Gastroesophageal sphincter (tissue), 4 donors: ENCODE measurements at regions not wholly inside any gene's neighbourhood (a gene's known extent, or its start where the extent isn't known, plus 50 kb on each side); places are given as distances from the start of the nearest gene placed in this dataset.

ENCODE experiments used
- ATAC-seq: fragments of 150-250 bp; one replicate; pipeline ENCODE4 v1.9.1; 2016; ENCODE audit warnings: mild to moderate bottlenecking, moderate library complexity
- H3K27ac ChIP-seq, 4 donors: fragments of 200-600 bp; sonication (generic) in 3 of 4; 1 replicate in 3 of 4; 2 replicates in 1 of 4; pipeline ENCODE4 v1.5.1; 2016 to 2019
- H3K27me3 ChIP-seq: fragments of 200-600 bp; sonication (generic); one replicate; pipeline ENCODE4 v1.5.1; 2019
- H3K36me3 ChIP-seq, 2 donors: fragments of 200-600 bp; sonication (generic); one replicate each; pipeline ENCODE4 v1.5.1; 2019; ENCODE audit warnings: control low read depth in 1 of 2
- H3K4me1 ChIP-seq, 3 donors: fragments of 200-600 bp; sonication (generic); 1 replicate in 2 of 3; 2 replicates in 1 of 3; pipeline ENCODE4 v1.5.1; 2016 to 2019; ENCODE audit warnings: control low read depth in 2 of 3
- H3K4me3 ChIP-seq, 2 donors: fragments of 200-600 bp; sonication (generic); one replicate each; pipeline ENCODE4 v1.5.1; 2019; ENCODE audit warnings: mild to moderate bottlenecking in 1 of 2, moderate library complexity in 1 of 2
- H3K9me3 ChIP-seq, 3 donors: fragments of 200-600 bp; sonication (generic); one replicate each; pipeline ENCODE4 v1.5.1; 2017 to 2019; ENCODE audit warnings: control low read depth in 2 of 3
- EP300 ChIP-seq: sonication (generic); formaldehyde crosslinking; IDR thresholded peaks from one replicate; pipeline ENCODE4 v1.6.1; 2017; ENCODE audit warnings: antibody characterized with exemption, mild to moderate bottlenecking
- POLR2A ChIP-seq, 2 donors: fragments of 450-650 bp; IDR thresholded peaks; one replicate each; pipeline ENCODE4 v1.6.1; 2017; ENCODE audit warnings: antibody characterized with exemption in 2 of 2, mild to moderate bottlenecking in 2 of 2, moderate library complexity in 1 of 2
- POLR2AphosphoS5 ChIP-seq: sonication (generic); formaldehyde crosslinking; IDR thresholded peaks from one replicate; pipeline ENCODE4 v1.6.1; 2017; ENCODE audit warnings: antibody characterized with exemption
- WGBS, 2 donors: methylation state at CpG; one replicate each; pipeline ENCODE4 v1.1.5; 2018; ENCODE audit warnings: low coverage in 1 of 2; 5-methylcytosine and 5-hydroxymethylcytosine counted together
- TF ChIP-seq, protein P1 (sequence below), 4 experiments: fragments of 200-600 bp in 2 of 4; fragments of 450-650 bp in 2 of 4; sonication (generic) in 1 of 4; IDR thresholded peaks; one replicate each; pipeline ENCODE4 v1.5.1; 2017 to 2019; ENCODE audit warnings: antibody characterized with exemption in 4 of 4, mild to moderate bottlenecking in 2 of 4, moderate library complexity in 2 of 4

DNA sequence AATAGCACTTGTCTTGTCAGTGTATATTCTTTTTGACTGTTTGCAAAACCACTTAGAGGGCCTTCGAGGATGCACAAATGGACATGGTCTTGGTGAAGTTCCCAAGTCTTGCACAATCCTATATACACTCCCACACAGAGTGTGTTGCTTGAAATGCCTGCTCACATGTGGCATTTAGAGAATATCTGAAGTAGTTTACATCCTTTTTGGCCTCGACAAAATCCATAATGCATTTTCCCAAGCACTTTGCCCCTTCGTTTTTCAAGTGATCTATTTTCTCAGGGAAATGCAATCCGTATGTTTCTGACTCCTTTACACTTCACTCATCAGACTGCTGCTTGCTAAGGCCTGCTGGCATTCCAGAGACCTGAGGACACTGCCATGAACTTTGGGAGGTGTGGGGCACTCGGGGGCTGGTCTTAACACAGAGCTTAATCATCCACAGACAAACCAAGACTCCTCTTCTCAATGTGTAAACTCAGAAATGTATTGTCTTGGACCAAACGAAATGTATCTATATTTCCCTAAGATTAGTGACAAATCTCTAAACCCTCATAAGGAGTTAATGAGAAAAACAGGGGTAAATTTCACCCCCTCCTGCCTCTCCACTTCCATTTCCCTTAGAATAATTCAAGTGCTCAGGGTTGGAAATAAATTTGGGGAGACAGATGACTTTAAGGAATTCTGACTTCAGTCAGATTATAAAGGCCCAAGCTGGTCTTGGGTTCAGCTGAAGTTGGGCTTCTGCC, 219.3 kb upstream of the APCDD1 start:
- Histone ChIP-seq H3K27me3 (no peaks in the 10 kb centered on the region), H3K27ac (peak overlapping the region in 3 of 4 donors; percentile 19 to 60 (median 50)), H3K4me3 (no peak overlapping the region), H3K36me3 (no peaks in the 10 kb centered on the region), H3K4me1 (peaks cover 3 to 34% (median 12%) of the 10 kb centered on the region in 3 donors), H3K9me3 (peaks cover 0 to 4% (median 0%) of the 10 kb centered on the region in 3 donors)
- TF ChIP-seq POLR2A (IDR thresholded peaks at IDR 0.05): no peak
- peak; percentile 73 for TF ChIP-seq POLR2AphosphoS5
- TF ChIP-seq, protein P1, sequence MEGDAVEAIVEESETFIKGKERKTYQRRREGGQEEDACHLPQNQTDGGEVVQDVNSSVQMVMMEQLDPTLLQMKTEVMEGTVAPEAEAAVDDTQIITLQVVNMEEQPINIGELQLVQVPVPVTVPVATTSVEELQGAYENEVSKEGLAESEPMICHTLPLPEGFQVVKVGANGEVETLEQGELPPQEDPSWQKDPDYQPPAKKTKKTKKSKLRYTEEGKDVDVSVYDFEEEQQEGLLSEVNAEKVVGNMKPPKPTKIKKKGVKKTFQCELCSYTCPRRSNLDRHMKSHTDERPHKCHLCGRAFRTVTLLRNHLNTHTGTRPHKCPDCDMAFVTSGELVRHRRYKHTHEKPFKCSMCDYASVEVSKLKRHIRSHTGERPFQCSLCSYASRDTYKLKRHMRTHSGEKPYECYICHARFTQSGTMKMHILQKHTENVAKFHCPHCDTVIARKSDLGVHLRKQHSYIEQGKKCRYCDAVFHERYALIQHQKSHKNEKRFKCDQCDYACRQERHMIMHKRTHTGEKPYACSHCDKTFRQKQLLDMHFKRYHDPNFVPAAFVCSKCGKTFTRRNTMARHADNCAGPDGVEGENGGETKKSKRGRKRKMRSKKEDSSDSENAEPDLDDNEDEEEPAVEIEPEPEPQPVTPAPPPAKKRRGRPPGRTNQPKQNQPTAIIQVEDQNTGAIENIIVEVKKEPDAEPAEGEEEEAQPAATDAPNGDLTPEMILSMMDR (IDR thresholded peaks at IDR 0.05): no peak
- TF ChIP-seq EP300: no peak
- 35 to 54% methylated on average over 2 to 5 of the region's 6 CpGs for WGBS, 2 donors
- ATAC-seq: peak; percentile 84

DNA sequence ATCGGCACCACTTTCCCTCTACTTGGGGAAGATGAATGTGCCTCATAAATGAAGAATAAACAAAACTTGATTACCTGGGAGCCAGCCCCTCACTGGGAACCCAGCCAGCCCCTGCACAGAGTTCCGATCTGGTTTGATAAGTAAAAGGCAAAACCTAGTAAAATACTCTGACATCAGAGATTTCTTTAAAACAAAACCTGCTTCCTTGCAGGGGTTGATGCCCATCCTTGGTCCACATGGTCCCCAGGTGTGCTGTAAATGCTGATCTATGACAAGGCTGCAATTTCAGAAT, 218.8 kb upstream of the APCDD1 start:
- 80% methylated on average over 1 of the region's 2 CpGs; no CpG with 5 or more reads in 1 of the 2 donors for WGBS, 2 donors
- no peak for ATAC-seq
- H3K27ac ChIP-seq: peak overlapping the region in 2 of 4 donors; percentile 19 to 60

DNA sequence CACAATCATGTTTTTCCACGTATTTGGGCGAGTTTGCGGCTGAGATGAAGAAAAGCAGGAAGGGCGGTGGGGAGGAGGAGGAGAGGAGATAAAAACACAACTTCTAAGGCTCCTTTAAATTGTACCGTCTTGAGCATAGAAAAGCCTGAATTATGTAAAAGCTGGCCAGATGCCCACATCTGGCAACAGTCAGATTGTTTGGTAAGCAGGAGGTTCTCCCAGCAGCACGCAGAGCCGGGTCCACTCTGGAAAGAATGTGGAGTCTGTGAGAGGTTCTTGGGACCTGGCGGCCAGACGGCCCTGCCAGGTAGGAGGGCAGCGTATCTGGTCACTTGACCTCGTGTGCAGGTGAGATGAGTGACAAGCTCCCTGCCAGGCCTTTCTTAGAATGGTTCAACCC, 215.3 kb upstream of the APCDD1 start:
- ATAC-seq: peak; percentile 54
- H3K9me3 ChIP-seq: no peaks in the 10 kb centered on the region
- H3K4me1 ChIP-seq: peaks cover 3 to 36% (median 12%) of the 10 kb centered on the region in 3 donors
- H3K4me3 ChIP-seq: no peak overlapping the region
- TF ChIP-seq POLR2A (IDR thresholded peaks at IDR 0.05): no peak
- TF ChIP-seq, protein P1 (IDR thresholded peaks at IDR 0.05): no peak
- no peak for TF ChIP-seq POLR2AphosphoS5
- no peak for TF ChIP-seq EP300
- no peaks in the 10 kb centered on the region for H3K27me3 ChIP-seq
- WGBS, 2 donors: 33 to 38% methylated on average over 10 to 11 of the region's 11 CpGs
- H3K36me3 ChIP-seq: no peaks in the 10 kb centered on the region
- no peak overlapping the region for H3K27ac ChIP-seq

More for the DNA sequence above, 218.8 kb upstream of the APCDD1 start:
- Histone ChIP-seq H3K36me3 (no peaks in the 10 kb centered on the region), H3K4me1 (peaks cover 3 to 37% (median 12%) of the 10 kb centered on the region in 3 donors), H3K9me3 (no peaks in the 10 kb centered on the region), H3K27me3 (no peaks in the 10 kb centered on the region), H3K4me3 (no peak overlapping the region)
- TF ChIP-seq POLR2AphosphoS5: no peak
- no peak for TF ChIP-seq EP300
- TF ChIP-seq POLR2A (IDR thresholded peaks at IDR 0.05): no peak

DNA sequence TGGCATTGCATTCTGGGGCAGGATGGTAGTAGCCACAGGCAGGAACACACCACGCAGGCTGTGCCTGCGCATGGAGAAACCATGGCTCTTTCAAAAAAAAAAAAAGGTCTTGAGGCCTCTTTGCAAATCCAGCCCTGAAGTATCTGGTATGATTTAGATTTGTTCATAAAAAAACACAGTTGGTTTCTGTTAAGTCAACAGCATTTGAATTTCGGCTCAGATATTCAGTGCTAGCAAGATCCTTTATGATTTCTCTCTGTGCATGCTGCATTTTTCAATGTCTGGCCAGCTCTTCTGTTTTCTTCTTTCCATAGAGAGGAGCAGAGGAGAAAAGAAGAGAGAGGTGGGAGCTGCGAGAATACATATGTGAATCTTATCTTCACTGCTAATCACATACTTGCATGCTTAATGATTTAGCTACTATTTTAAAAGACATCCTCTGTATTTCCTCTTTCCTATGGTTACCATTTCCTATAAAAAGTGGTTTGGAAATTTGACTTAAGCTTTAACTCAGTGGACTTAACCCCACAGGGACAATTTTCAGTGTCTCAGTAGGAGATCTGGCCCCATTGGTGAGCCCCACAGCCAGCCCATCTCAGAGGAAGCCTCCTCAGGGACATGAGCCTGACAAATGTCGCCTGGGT, 214.3 kb upstream of the APCDD1 start:
- Histone ChIP-seq H3K4me3 (no peak overlapping the region), H3K27me3 (no peaks in the 10 kb centered on the region), H3K36me3 (no peaks in the 10 kb centered on the region), H3K4me1 (peaks cover 3 to 26% (median 8%) of the 10 kb centered on the region in 3 donors), H3K9me3 (no peaks in the 10 kb centered on the region), H3K27ac (no peak overlapping the region)
- 83 to 100% methylated on average over 2 to 5 of the region's 5 CpGs for WGBS, 2 donors
- no peak for ATAC-seq
- no peak for TF ChIP-seq POLR2AphosphoS5
- no peak for TF ChIP-seq EP300
- TF ChIP-seq, protein P1 (IDR thresholded peaks at IDR 0.05): no peak
- TF ChIP-seq POLR2A (IDR thresholded peaks at IDR 0.05): no peak

DNA sequence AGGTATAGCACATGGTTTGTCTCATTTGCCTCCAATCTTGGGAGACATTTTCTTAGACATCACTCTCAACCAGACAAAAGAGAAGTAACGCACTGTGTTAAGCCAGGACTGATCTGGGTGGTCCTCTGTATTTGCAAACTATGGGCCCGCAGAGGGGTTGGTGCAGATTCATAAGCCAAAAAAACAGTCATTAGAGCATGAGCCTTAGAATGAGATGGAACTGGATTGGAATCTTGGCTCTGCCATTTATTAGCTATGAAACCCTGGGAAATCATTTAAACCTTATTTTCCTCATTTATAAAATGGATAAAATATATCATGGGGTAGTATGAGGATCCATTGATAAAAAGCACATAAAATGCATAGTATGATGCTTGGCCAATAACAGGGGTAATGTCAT, 213.5 kb upstream of the APCDD1 start:
- Histone ChIP-seq H3K36me3 (no peaks in the 10 kb centered on the region), H3K4me1 (peaks cover 0 to 23% (median 8%) of the 10 kb centered on the region in 3 donors), H3K9me3 (no peaks in the 10 kb centered on the region), H3K4me3 (no peak overlapping the region), H3K27me3 (no peaks in the 10 kb centered on the region), H3K27ac (no peak overlapping the region)
- 81 to 90% methylated on average over 2 of the region's 2 CpGs for WGBS, 2 donors
- TF ChIP-seq POLR2AphosphoS5 (no peak), POLR2A (IDR thresholded peaks at IDR 0.05) (no peak), EP300 (no peak)
- TF ChIP-seq, protein P1 (IDR thresholded peaks at IDR 0.05): no peak
- ATAC-seq: no peak
